ENCODE measurements at regions not wholly inside any gene's neighbourhood (a gene's known extent, or its start where the extent isn't known, plus 50 kb on each side); places are given as distances from the start of the nearest gene placed in this dataset.

- H3K9me3 ChIP-seq (replicated peaks; ENCODE audit: insufficient read depth, low read length), result no peaks in the 10 kb centered on the region
- H2AFZ ChIP-seq (ENCODE audit: low read length), result no peak overlapping the region
- no peaks in the 10 kb centered on the region for H3F3A ChIP-seq (ENCODE audit: insufficient read depth, low read length)
- no peak for DNase-seq
- no peaks in the 10 kb centered on the region for H3K27me3 ChIP-seq (replicated peaks; ENCODE audit: insufficient read depth, low read length)
- no peaks in the 10 kb centered on the region for H3K79me2 ChIP-seq (ENCODE audit: low read length)
- no peaks in the 10 kb centered on the region for H3K36me3 ChIP-seq (replicated peaks; ENCODE audit: insufficient read depth, low read length)
- no peak overlapping the region for H3K27ac ChIP-seq (ENCODE audit: low read length)
- H3K4me1 ChIP-seq (ENCODE audit: low read length), result no peaks in the 10 kb centered on the region
- no peaks in the 10 kb centered on the region for H3K9me2 ChIP-seq (replicated peaks; ENCODE audit: insufficient read depth, low read length)
- H3K4me3 ChIP-seq (ENCODE audit: low read length), result no peak overlapping the region
- H3K4me2 ChIP-seq (ENCODE audit: low read depth, low read length), result no peak overlapping the region
- TF ChIP-seq, protein P1, sequence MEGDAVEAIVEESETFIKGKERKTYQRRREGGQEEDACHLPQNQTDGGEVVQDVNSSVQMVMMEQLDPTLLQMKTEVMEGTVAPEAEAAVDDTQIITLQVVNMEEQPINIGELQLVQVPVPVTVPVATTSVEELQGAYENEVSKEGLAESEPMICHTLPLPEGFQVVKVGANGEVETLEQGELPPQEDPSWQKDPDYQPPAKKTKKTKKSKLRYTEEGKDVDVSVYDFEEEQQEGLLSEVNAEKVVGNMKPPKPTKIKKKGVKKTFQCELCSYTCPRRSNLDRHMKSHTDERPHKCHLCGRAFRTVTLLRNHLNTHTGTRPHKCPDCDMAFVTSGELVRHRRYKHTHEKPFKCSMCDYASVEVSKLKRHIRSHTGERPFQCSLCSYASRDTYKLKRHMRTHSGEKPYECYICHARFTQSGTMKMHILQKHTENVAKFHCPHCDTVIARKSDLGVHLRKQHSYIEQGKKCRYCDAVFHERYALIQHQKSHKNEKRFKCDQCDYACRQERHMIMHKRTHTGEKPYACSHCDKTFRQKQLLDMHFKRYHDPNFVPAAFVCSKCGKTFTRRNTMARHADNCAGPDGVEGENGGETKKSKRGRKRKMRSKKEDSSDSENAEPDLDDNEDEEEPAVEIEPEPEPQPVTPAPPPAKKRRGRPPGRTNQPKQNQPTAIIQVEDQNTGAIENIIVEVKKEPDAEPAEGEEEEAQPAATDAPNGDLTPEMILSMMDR (IDR thresholded peaks at IDR 0.05; ENCODE audit: low read length), result no peak
- TF ChIP-seq EZH2 (optimal IDR thresholded peaks at IDR 0.05; ENCODE audit: low read depth, low read length), result no peak
- no peak overlapping the region for H3K9ac ChIP-seq (ENCODE audit: low read length)
- H4K20me1 ChIP-seq (ENCODE audit: insufficient read depth, low read length), result no peaks in the 10 kb centered on the region
These were observed 168.4 kb upstream of the STARD13 start for GRCh38 chr13:33453936-33454335.

DNA sequence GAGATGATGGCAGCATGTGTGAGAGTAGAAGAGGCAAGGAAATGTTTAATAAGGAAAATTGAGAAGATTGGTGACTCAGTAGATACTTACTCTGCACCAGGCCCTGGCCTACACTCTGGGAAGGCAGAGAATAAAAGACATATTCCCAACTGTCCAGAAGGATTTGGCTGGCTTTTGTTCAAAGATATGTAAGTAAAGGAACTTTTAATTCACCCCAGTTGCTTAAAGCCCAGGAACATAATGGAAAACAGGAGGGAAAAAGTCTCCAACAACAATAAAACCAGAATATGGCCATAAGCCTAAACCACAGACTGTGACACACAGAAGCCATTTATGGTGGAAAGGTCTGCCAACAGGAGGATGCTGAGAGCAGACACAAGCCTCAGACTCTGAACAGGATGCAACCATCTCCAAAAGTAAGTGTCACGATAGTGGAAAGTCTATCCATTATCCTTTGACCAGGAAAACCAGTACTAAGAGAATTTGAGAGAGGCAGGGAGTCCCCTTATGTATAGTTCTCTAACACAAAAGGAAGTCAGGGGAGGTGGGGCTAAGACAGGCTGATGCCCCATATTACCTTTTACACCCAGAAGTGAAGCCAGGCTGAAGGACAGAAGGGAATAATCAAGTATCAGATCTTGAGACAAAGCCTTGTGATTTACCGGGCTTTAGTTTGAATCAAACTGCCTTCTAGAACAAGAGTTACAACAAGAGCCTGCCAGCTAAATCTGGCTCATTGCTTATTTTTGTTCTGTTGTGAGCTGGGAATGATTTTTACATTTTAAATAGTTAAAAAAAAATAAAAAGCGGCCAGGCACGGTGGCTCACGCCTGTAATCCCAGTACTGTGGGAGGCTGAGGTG, 169.5 kb upstream of the STARD13 start:
- no peaks in the 10 kb centered on the region for H3K27me3 ChIP-seq (replicated peaks; ENCODE audit: insufficient read depth, low read length)
- H3K36me3 ChIP-seq (replicated peaks; ENCODE audit: insufficient read depth, low read length), result no peaks in the 10 kb centered on the region
- H3K4me3 ChIP-seq (ENCODE audit: low read length), result no peak overlapping the region
- no peaks in the 10 kb centered on the region for H3F3A ChIP-seq (ENCODE audit: insufficient read depth, low read length)
- H4K20me1 ChIP-seq (ENCODE audit: insufficient read depth, low read length), result no peaks in the 10 kb centered on the region
- no peaks in the 10 kb centered on the region for H3K4me1 ChIP-seq (ENCODE audit: low read length)
- no peak overlapping the region for H3K27ac ChIP-seq (ENCODE audit: low read length)
- H2AFZ ChIP-seq (ENCODE audit: low read length), result no peak overlapping the region
- H3K9me3 ChIP-seq (replicated peaks; ENCODE audit: insufficient read depth, low read length), result no peaks in the 10 kb centered on the region
- H3K79me2 ChIP-seq (ENCODE audit: low read length), result no peaks in the 10 kb centered on the region
- H3K9me2 ChIP-seq (replicated peaks; ENCODE audit: insufficient read depth, low read length), result no peaks in the 10 kb centered on the region
- H3K4me2 ChIP-seq (ENCODE audit: low read depth, low read length), result no peak overlapping the region
- no peak for TF ChIP-seq EZH2phosphoT487 (IDR thresholded peaks at IDR 0.05; ENCODE audit: low read length)
- TF ChIP-seq EZH2 (optimal IDR thresholded peaks at IDR 0.05; ENCODE audit: low read depth, low read length), result no peak
- TF ChIP-seq, protein P1 (IDR thresholded peaks at IDR 0.05; ENCODE audit: low read length), result no peak
- H3K9ac ChIP-seq (ENCODE audit: low read length), result no peak overlapping the region
- DNase-seq, result no peak

DNA sequence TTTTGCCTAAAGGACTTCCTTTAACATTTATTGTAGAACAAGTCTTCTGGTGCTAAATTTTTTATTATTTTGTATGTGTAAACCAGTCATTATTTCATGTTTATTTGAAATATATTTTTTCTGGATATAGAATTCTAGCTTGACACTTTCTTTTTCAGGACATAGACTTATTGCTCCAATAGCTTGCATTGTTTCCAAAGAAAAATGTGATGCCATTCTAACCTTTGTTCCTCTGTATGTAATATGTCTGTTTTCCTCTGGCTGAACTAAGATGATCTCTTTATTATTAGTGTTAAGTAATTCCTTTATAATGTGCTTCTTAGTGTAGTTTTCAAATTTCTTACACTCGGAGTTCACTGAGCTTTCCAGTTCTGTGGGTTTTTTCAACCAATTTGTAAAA, 174.1 kb upstream of the STARD13 start:
- no peaks in the 10 kb centered on the region for H3K79me2 ChIP-seq (ENCODE audit: low read length)
- H3K4me3 ChIP-seq (ENCODE audit: low read length), result no peak overlapping the region
- no peak overlapping the region for H2AFZ ChIP-seq (ENCODE audit: low read length)
- no peak for TF ChIP-seq EZH2 (optimal IDR thresholded peaks at IDR 0.05; ENCODE audit: low read depth, low read length)
- TF ChIP-seq, protein P1 (IDR thresholded peaks at IDR 0.05; ENCODE audit: low read length), result no peak
- no peak for TF ChIP-seq EZH2phosphoT487 (IDR thresholded peaks at IDR 0.05; ENCODE audit: low read length)
- H3K27ac ChIP-seq (ENCODE audit: low read length), result no peak overlapping the region
- H4K20me1 ChIP-seq (ENCODE audit: insufficient read depth, low read length), result no peaks in the 10 kb centered on the region
- DNase-seq, result no peak
- H3F3A ChIP-seq (ENCODE audit: insufficient read depth, low read length), result no peaks in the 10 kb centered on the region
- no peaks in the 10 kb centered on the region for H3K27me3 ChIP-seq (replicated peaks; ENCODE audit: insufficient read depth, low read length)
- no peak overlapping the region for H3K9ac ChIP-seq (ENCODE audit: low read length)
- H3K36me3 ChIP-seq (replicated peaks; ENCODE audit: insufficient read depth, low read length), result no peaks in the 10 kb centered on the region
- H3K4me2 ChIP-seq (ENCODE audit: low read depth, low read length), result no peak overlapping the region
- H3K4me1 ChIP-seq (ENCODE audit: low read length), result no peaks in the 10 kb centered on the region
- H3K9me2 ChIP-seq (replicated peaks; ENCODE audit: insufficient read depth, low read length), result no peaks in the 10 kb centered on the region
- H3K9me3 ChIP-seq (replicated peaks; ENCODE audit: insufficient read depth, low read length), result no peaks in the 10 kb centered on the region
